ENCODE measurements at regions not wholly inside any gene's neighbourhood (a gene's known extent, or its start where the extent isn't known, plus 50 kb on each side); places are given as distances from the start of the nearest gene placed in this dataset.

GRCh38 chr2:239662413-239663120, 261.7 kb upstream of the HDAC4 start:
- intact Hi-C loops (cut with micrococcal nuclease): no loop called here
- Mint-ChIP-seq H3K4me1 (peaks cover 8 to 12% of the 10 kb centered on the region in 2 donors), H3K27ac (no peak overlapping the region), H3K27me3 (ENCODE audit: low read depth in 2 of 2) (peaks cover 25 to 44% of the 10 kb centered on the region in 2 donors), H3K36me3 (no peaks in the 10 kb centered on the region), H3K9me3 (no peaks in the 10 kb centered on the region), H3K4me3 (no peak overlapping the region)
- H3K4me3 ChIP-seq (ENCODE audit: low read length): no peak overlapping the region
- no peaks in the 10 kb centered on the region for H3K4me1 ChIP-seq (ENCODE audit: control insufficient read depth, insufficient read depth, low read length)
- H3K36me3 ChIP-seq (ENCODE audit: control insufficient read depth, insufficient read depth, low read length): no peaks in the 10 kb centered on the region
- ATAC-seq: no peak
- no peak overlapping the region for H3K27ac ChIP-seq (ENCODE audit: low read length)
- DNase-seq: no peak
- H3K9me3 ChIP-seq (ENCODE audit: control insufficient read depth, insufficient read depth, low read length): no peaks in the 10 kb centered on the region
- TF ChIP-seq, protein P1, sequence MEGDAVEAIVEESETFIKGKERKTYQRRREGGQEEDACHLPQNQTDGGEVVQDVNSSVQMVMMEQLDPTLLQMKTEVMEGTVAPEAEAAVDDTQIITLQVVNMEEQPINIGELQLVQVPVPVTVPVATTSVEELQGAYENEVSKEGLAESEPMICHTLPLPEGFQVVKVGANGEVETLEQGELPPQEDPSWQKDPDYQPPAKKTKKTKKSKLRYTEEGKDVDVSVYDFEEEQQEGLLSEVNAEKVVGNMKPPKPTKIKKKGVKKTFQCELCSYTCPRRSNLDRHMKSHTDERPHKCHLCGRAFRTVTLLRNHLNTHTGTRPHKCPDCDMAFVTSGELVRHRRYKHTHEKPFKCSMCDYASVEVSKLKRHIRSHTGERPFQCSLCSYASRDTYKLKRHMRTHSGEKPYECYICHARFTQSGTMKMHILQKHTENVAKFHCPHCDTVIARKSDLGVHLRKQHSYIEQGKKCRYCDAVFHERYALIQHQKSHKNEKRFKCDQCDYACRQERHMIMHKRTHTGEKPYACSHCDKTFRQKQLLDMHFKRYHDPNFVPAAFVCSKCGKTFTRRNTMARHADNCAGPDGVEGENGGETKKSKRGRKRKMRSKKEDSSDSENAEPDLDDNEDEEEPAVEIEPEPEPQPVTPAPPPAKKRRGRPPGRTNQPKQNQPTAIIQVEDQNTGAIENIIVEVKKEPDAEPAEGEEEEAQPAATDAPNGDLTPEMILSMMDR (IDR thresholded peaks at IDR 0.05): no peak
- 84% methylated on average over 16 of the region's 16 CpGs for WGBS (ENCODE audit: insufficient coverage)
- peaks cover 3% of the 10 kb centered on the region for H3K27me3 ChIP-seq (ENCODE audit: control insufficient read depth, insufficient read depth, low read length)

DNA sequence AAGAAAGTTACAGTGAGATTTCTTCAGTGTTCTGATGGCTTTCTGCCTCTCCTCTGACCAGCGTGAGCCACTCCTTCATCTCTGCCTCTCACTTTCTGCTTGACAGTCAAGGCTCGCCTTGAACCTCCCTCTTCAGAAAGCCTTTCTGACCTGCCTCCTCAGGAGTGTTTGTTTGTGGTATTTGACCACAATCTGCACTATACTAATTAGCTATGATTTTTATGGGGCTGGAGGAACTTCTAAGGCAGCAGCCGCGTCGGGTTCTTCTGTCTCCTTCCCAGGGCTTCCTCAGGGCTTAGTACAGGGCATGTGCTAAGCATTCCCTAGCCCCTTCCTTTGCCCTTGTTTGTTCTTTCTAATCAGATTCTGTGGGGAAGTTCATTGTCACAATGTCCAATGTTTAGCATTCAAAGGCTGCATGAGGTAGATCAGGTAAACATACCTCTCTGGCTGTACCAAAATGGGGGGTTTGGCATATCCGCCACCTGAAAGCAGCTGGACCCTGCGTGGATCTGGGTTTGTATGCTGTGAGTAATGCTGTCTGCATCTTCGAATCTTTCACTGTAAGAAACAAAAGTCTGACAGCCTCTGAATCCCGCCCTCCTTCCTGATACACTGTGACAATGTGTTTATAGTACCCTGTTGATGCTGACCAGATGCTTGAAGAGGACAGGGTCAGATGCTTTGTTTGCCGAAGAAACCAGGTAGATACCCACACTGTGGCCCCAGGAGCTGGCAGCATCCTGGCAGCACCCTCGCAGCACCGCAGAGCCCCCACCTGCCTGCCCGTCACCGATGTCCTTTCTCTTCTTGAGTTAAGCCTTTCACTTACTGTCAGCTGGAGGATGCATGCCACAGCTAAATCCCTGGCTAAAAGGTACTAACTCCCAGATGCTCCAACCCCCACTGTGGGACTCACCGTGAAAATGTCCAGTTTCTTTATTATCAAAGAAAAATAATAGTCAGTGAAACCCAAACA, 260.8 kb upstream of the HDAC4 start:
- DNase-seq: no peak
- TF ChIP-seq, protein P1 (IDR thresholded peaks at IDR 0.05): no peak
- H3K9me3 ChIP-seq (ENCODE audit: control insufficient read depth, insufficient read depth, low read length): no peaks in the 10 kb centered on the region
- ATAC-seq: peak in 1 of 3 donors; percentile 32
- no peak overlapping the region for H3K27ac ChIP-seq (ENCODE audit: low read length)
- no peak overlapping the region for H3K4me3 ChIP-seq (ENCODE audit: low read length)
- no peak overlapping the region for H3K27ac Mint-ChIP-seq
- no peaks in the 10 kb centered on the region for H3K9me3 Mint-ChIP-seq
- H3K36me3 ChIP-seq (ENCODE audit: control insufficient read depth, insufficient read depth, low read length): no peaks in the 10 kb centered on the region
- WGBS (ENCODE audit: insufficient coverage): 78% methylated on average over 14 of the region's 15 CpGs
- H3K4me1 ChIP-seq (ENCODE audit: control insufficient read depth, insufficient read depth, low read length): no peaks in the 10 kb centered on the region
- no peaks in the 10 kb centered on the region for H3K36me3 Mint-ChIP-seq
- H3K27me3 ChIP-seq (ENCODE audit: control insufficient read depth, insufficient read depth, low read length): peaks cover 3% of the 10 kb centered on the region
- intact Hi-C loops (cut with micrococcal nuclease): no loop called here
- peaks cover 8 to 12% of the 10 kb centered on the region in 2 donors for H3K4me1 Mint-ChIP-seq
- H3K4me3 Mint-ChIP-seq: no peak overlapping the region
- peaks cover 29 to 52% of the 10 kb centered on the region in 2 donors for H3K27me3 Mint-ChIP-seq (ENCODE audit: low read depth in 2 of 2)

DNA sequence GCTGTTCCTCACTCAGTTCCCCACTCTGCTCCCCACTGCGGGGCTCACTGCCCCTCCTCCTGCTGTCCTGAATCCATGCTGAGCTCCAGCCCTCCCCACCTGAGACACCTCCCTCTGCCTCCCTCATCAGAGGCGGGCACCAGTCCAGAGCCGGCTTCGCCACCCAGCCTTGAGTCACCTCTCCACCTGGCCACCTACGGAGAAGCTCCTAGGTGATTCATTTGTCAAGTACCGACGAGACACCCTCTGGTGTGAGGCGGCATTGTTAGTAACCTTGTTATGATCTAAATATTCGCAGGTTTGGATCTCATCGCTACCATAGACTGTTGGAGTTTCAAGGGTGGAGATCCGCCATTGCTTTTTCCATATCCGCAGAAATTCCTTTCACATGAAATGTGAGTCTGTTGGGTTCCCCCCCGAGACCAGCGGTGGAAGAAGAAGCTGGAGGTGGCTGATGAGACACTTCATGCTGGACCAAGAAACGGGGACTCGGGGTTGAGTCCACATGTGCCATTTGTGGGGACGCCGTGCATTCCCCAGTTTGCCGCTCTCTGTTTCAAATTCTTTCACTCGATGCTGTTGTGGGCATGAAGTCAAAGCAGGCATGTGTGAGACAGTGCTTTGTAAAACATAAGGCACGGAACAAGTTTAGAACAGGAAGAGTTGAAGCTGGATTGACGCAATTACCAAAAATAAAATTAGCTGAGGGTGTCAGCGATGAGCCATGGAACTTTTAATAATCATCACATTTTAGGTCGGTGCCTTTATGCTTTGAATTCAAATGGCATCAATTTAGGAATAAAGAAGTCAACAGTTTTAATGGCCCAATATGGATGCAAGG, 259.8 kb upstream of the HDAC4 start:
- DNase-seq (no peak), ATAC-seq (no peak)
- H3K27ac ChIP-seq (ENCODE audit: low read length): no peak overlapping the region
- no peaks in the 10 kb centered on the region for H3K9me3 Mint-ChIP-seq
- H3K9me3 ChIP-seq (ENCODE audit: control insufficient read depth, insufficient read depth, low read length): no peaks in the 10 kb centered on the region
- no peak overlapping the region for H3K4me3 Mint-ChIP-seq
- peaks cover 3% of the 10 kb centered on the region for H3K27me3 ChIP-seq (ENCODE audit: control insufficient read depth, insufficient read depth, low read length)
- H3K4me1 ChIP-seq (ENCODE audit: control insufficient read depth, insufficient read depth, low read length): no peaks in the 10 kb centered on the region
- no peak overlapping the region for H3K27ac Mint-ChIP-seq
- TF ChIP-seq, protein P1 (IDR thresholded peaks at IDR 0.05): no peak
- WGBS (ENCODE audit: insufficient coverage): 93% methylated on average over 24 of the region's 24 CpGs
- H3K27me3 Mint-ChIP-seq (ENCODE audit: low read depth in 2 of 2): peaks cover 29 to 58% of the 10 kb centered on the region in 2 donors
- intact Hi-C loops (cut with micrococcal nuclease): no loop called here
- peaks cover 8 to 12% of the 10 kb centered on the region in 2 donors for H3K4me1 Mint-ChIP-seq
- no peak overlapping the region for H3K4me3 ChIP-seq (ENCODE audit: low read length)
- H3K36me3 Mint-ChIP-seq: no peaks in the 10 kb centered on the region
- H3K36me3 ChIP-seq (ENCODE audit: control insufficient read depth, insufficient read depth, low read length): no peaks in the 10 kb centered on the region
